GM10248 (cell line): ENCODE measurements at regions not wholly inside any gene's neighbourhood (a gene's known extent, or its start where the extent isn't known, plus 50 kb on each side); places are given as distances from the start of the nearest gene placed in this dataset.

Source experiments
- CTCF ChIA-PET: fragments of 300-600 bp; sonication (Branson Sonifier 250); formaldehyde crosslinking; extraction: SDS; loops from one replicate; lab custom pipeline; 2021; ENCODE audit warnings: antibody characterized with exemption; lab: Yijun Ruan, JAX
- POLR2A ChIA-PET: fragments of 350-650 bp; sonication (Branson Sonifier 250); formaldehyde crosslinking; extraction: SDS; loops from one replicate; lab custom pipeline; 2020; ENCODE audit warnings: antibody characterized with exemption; lab: Yijun Ruan, JAX
- DNase-seq: peaks from one replicate; pipeline ENCODE4 v3.0.0; 2012; ENCODE audit errors: extremely low spot score
- CTCF ChIP-seq: IDR thresholded peaks from 2 replicates; pipeline ENCODE4 v1.5.1; 2012; ENCODE audit warnings: mild to moderate bottlenecking, low read depth; ENCODE audit errors: extremely low read depth, missing control alignments, control extremely low read depth

GRCh38 chr3:76943058-76943457 lies 96.8 kb upstream of the ROBO2 start:
- TF ChIP-seq CTCF: no peak
- CTCF ChIA-PET: no interaction called here
- POLR2A ChIA-PET: no interaction called here
- DNase-seq: no peak

GRCh38 chr3:76943671-76944070 lies 96.2 kb upstream of the ROBO2 start:
- POLR2A ChIA-PET: no interaction called here
- no peak for TF ChIP-seq CTCF
- no peak for DNase-seq
- CTCF ChIA-PET: interaction anchor here (1.5 kb wide), 1 partner anchor 11 kb away, joined by 4 read pairs; no protein-coding TSS in a partner anchor

GRCh38 chr3:76949033-76949432 lies 90.9 kb upstream of the ROBO2 start:
- DNase-seq: no peak
- POLR2A ChIA-PET: no interaction called here
- no peak for TF ChIP-seq CTCF
- CTCF ChIA-PET: no interaction called here

GRCh38 chr3:76949462-76949861 lies 90.4 kb upstream of the ROBO2 start:
- ChIA-PET POLR2A (no interaction called here), CTCF (no interaction called here)
- DNase-seq: no peak
- TF ChIP-seq CTCF: no peak

- ChIA-PET POLR2A (no interaction called here), CTCF (no interaction called here)
- DNase-seq: no peak
- TF ChIP-seq CTCF: no peak
Observed at GRCh38 chr3:76950590-76950989, 89.3 kb upstream of the ROBO2 start.

- no peak for DNase-seq
- POLR2A ChIA-PET: no interaction called here
- CTCF ChIA-PET: interaction anchor here (1.4 kb wide), 1 partner anchor 10 kb away, joined by 4 read pairs; no protein-coding TSS in a partner anchor
- no peak for TF ChIP-seq CTCF
Observed at GRCh38 chr3:76954412-76954811, 85.5 kb upstream of the ROBO2 start.
